Fibroblast of skin of back (primary cell): ENCODE measurements at regions not wholly inside any gene's neighbourhood (a gene's known extent, or its start where the extent isn't known, plus 50 kb on each side); places are given as distances from the start of the nearest gene placed in this dataset.

Experiments used
- DNase-seq: peaks from one replicate; pipeline ENCODE4 v3.0.0-alpha.2; 2013

GRCh38 chr10:118537623-118538022 lies 57.8 kb downstream of the PRLHR start:
- DNase-seq = no peak

GRCh38 chr10:118534136-118534535 lies 61.3 kb downstream of the PRLHR start:
- no peak for DNase-seq

GRCh38 chr10:118531105-118531852 lies 64.2 kb downstream of the PRLHR start:
- DNase-seq = peak; percentile 28

GRCh38 chr10:118528426-118528825 lies 67.0 kb downstream of the PRLHR start:
- DNase-seq = no peak

- peak; percentile 21 for DNase-seq
Observed at GRCh38 chr10:118523775-118524174, 71.7 kb downstream of the PRLHR start.

GRCh38 chr10:118522791-118523498 lies 72.5 kb downstream of the PRLHR start:
- peak; percentile 66 for DNase-seq

GRCh38 chr10:118521415-118522117 lies 73.9 kb downstream of the PRLHR start:
- DNase-seq = no peak

GRCh38 chr10:118520116-118520742 lies 75.2 kb downstream of the PRLHR start:
- DNase-seq = no peak

GRCh38 chr10:118518095-118518494 lies 77.4 kb downstream of the PRLHR start:
- no peak for DNase-seq

GRCh38 chr10:118516716-118517115 lies 78.7 kb downstream of the PRLHR start:
- no peak for DNase-seq

GRCh38 chr10:118513174-118513573 lies 82.3 kb downstream of the PRLHR start:
- DNase-seq = no peak

GRCh38 chr10:118511711-118512110 lies 83.7 kb downstream of the PRLHR start:
- no peak for DNase-seq

- no peak for DNase-seq
Observed at GRCh38 chr10:118508863-118509262, 86.6 kb downstream of the PRLHR start.

GRCh38 chr10:118508355-118508754 lies 87.1 kb downstream of the PRLHR start:
- no peak for DNase-seq

GRCh38 chr10:118506671-118507590 lies 88.5 kb downstream of the PRLHR start:
- no peak for DNase-seq

- no peak for DNase-seq
Observed at GRCh38 chr10:118505363-118505762, 90.1 kb downstream of the PRLHR start.

- DNase-seq = peak; percentile 66
Observed at GRCh38 chr10:118504467-118505205, 90.8 kb downstream of the PRLHR start.

GRCh38 chr10:118504044-118504443 lies 91.4 kb downstream of the PRLHR start:
- no peak for DNase-seq

- no peak for DNase-seq
Observed at GRCh38 chr10:118503192-118503591, 92.3 kb downstream of the PRLHR start.

GRCh38 chr10:118501637-118502440 lies 93.6 kb downstream of the PRLHR start:
- peak; percentile 23 for DNase-seq
